GM12878 (cell line): ENCODE measurements at regions not wholly inside any gene's neighbourhood (a gene's known extent, or its start where the extent isn't known, plus 50 kb on each side); places are given as distances from the start of the nearest gene placed in this dataset.

ENCODE experiments used
- ATAC-seq: fragments of 200-7000 bp; cut with Tn5 transposase; 3 replicates; pipeline ENCODE4 v1.9.1; 2020; ENCODE audit warnings: mild to moderate bottlenecking, moderate library complexity
- BruUV-seq: library from RNA; stranded (reverse); fragments of 400-500 nt; replicated peaks from 2 replicates; lab custom pipeline; 2021; lab: Mats Ljungman, UMichigan
- CTCF ChIA-PET: fragments of 300-600 bp; sonication (Branson Sonifier 250); formaldehyde crosslinking; extraction: SDS; loops from one replicate; lab custom pipeline; 2021; ENCODE audit warnings: inconsistent platforms; lab: Yijun Ruan, JAX
- POLR2A ChIA-PET: fragments of 350-600 bp; formaldehyde crosslinking; extraction: SDS; loops from one replicate; lab custom pipeline; 2021; ENCODE audit warnings: inconsistent platforms; lab: Charles Lee
- RAD21 ChIA-PET: fragments of 300-600 bp; sonication (Branson Sonifier 250); formaldehyde crosslinking; loops from one replicate; lab custom pipeline; 2023; ENCODE audit warnings: antibody characterized with exemption; ENCODE audit not compliant: unreplicated experiment; lab: Charles Lee
- SMC1A ChIA-PET: fragments of 300-600 bp; sonication (Branson Sonifier 250); formaldehyde crosslinking; loops from one replicate; lab custom pipeline; 2023; ENCODE audit not compliant: unreplicated experiment, uncharacterized antibody; lab: Charles Lee
- DNase-seq: peaks from one replicate; pipeline ENCODE4 v3.0.0-alpha.2; 2011; ENCODE audit warnings: low read depth, low spot score
- FAIRE-seq: peaks from 3 replicates; lab custom pipeline; 2011; peaks lifted over from hg19 to GRCh38; lab: Jason Lieb, UNC
- H2AFZ ChIP-seq: 2 replicates; pipeline ENCODE4 v1.6.0; 2011; ENCODE audit warnings: low read depth, low read length, control low read depth; ENCODE audit not compliant: control insufficient read depth
- H3K27ac ChIP-seq: 2 replicates; pipeline ENCODE4 v1.5.1; 2011; ENCODE audit warnings: control low read depth; ENCODE audit not compliant: control insufficient read depth, insufficient read depth
- H3K27me3 ChIP-seq, 2 experiments: replicated peaks in 1 of 2; 2 replicates each; pipeline versions ENCODE4 v1.6.0 to v1.6.1; 2011; ENCODE audit warnings: low read length in 1 of 2; ENCODE audit not compliant: control insufficient read depth in 2 of 2, insufficient read depth in 2 of 2
- H3K36me3 ChIP-seq, 2 experiments: 2 replicates each; pipeline ENCODE4 v1.5.1; 2011; ENCODE audit warnings: low read length in 1 of 2; ENCODE audit not compliant: control insufficient read depth in 2 of 2, insufficient read depth in 2 of 2
- H3K4me1 ChIP-seq: 2 replicates; pipeline ENCODE4 v1.6.1; 2011; ENCODE audit warnings: mild to moderate bottlenecking, low read length, moderate library complexity, mixed read lengths; ENCODE audit not compliant: control insufficient read depth, insufficient read depth
- H3K4me2 ChIP-seq: 2 replicates; pipeline ENCODE4 v1.6.0; 2011; ENCODE audit warnings: control low read depth; ENCODE audit not compliant: control insufficient read depth, insufficient read depth
- H3K4me3 ChIP-seq: fragments of 200-600 bp; sonication (generic); 2 replicates; pipeline ENCODE4 v1.5.1; 2016
- H3K79me2 ChIP-seq: 2 replicates; pipeline ENCODE4 v1.6.0; 2011; ENCODE audit warnings: low read length; ENCODE audit not compliant: control insufficient read depth, insufficient read depth
- H3K9ac ChIP-seq: 2 replicates; pipeline ENCODE4 v1.8.0; 2011; ENCODE audit warnings: low read length, control low read depth, mixed read lengths; ENCODE audit not compliant: control insufficient read depth, insufficient read depth
- H3K9me3 ChIP-seq: replicated peaks from 3 replicates; pipeline ENCODE4 v1.5.1; 2011; ENCODE audit warnings: mild to moderate bottlenecking, low read length; ENCODE audit not compliant: control insufficient read depth, insufficient read depth
- H4K20me1 ChIP-seq: 2 replicates; pipeline ENCODE4 v1.6.0; 2011; ENCODE audit not compliant: control insufficient read depth, insufficient read depth
- ASH2L ChIP-seq: fragments of 300-600, 200-600 bp; sonication (generic); IDR thresholded peaks from 2 replicates; pipeline ENCODE4 v1.6.1; 2017; ENCODE audit warnings: low read depth, mild to moderate bottlenecking, borderline replicate concordance
- BCL3 ChIP-seq: IDR thresholded peaks from 2 replicates; pipeline ENCODE4 v1.6.1; 2011; ENCODE audit warnings: borderline replicate concordance, low read depth, mild to moderate bottlenecking, moderate library complexity, low read length; ENCODE audit not compliant: insufficient read depth, poor library complexity, severe bottlenecking
- BHLHE40 ChIP-seq, 2 experiments: fragments of 450-650 bp in 1 of 2; IDR thresholded peaks; 2 replicates each; pipeline ENCODE4 v1.6.1; 2011 to 2017; ENCODE audit warnings: low read depth in 2 of 2, borderline replicate concordance in 1 of 2, improper control_type of control experiment in 1 of 2, low read length in 1 of 2, mild to moderate bottlenecking in 1 of 2
- GATAD2B ChIP-seq: fragments of 450-650 bp; conservative IDR thresholded peaks from 2 replicates; pipeline ENCODE4 v1.6.1; 2017; ENCODE audit warnings: low read depth, mild to moderate bottlenecking, moderate library complexity
- HDAC6 ChIP-seq: fragments of 200-600 bp; sonication (generic); IDR thresholded peaks from one replicate; pipeline ENCODE4 v1.8.0; 2017; ENCODE audit warnings: antibody characterized with exemption; ENCODE audit not compliant: unreplicated experiment
- IRF5 ChIP-seq: fragments of 450-650 bp; IDR thresholded peaks from 2 replicates; pipeline ENCODE4 v1.6.1; 2017; ENCODE audit warnings: borderline replicate concordance
- NR2C1 ChIP-seq: fragments of 450-650 bp; IDR thresholded peaks from 2 replicates; pipeline ENCODE4 v1.6.1; 2017; ENCODE audit warnings: antibody characterized with exemption, mild to moderate bottlenecking, moderate library complexity
- NRF1 ChIP-seq: conservative IDR thresholded peaks from 2 replicates; pipeline ENCODE4 v1.6.1; 2011; ENCODE audit warnings: mild to moderate bottlenecking, low read depth, low read length, improper control_type of control experiment
- TBL1XR1 ChIP-seq: IDR thresholded peaks from 2 replicates; pipeline ENCODE4 v1.6.1; 2012; ENCODE audit warnings: low read depth, low read length, improper control_type of control experiment
- ZBED1 ChIP-seq: IDR thresholded peaks from 2 replicates; pipeline ENCODE4 v1.6.1; 2016; ENCODE audit warnings: borderline replicate concordance
- WGBS: methylation state at CpG from one replicate; pipeline ENCODE4 v1.1.6; 2016; ENCODE audit warnings: low lambda C conversion rate; ENCODE audit not compliant: insufficient replicate concordance, insufficient coverage; ENCODE audit errors: missing lambda C conversion rate; 5-methylcytosine and 5-hydroxymethylcytosine counted together
- in situ Hi-C: fragments of 300-500 bp; cut with MboI; formaldehyde crosslinking; loops from 9 replicates; pipeline ENCODE4 v1.14.3; 2018; ENCODE audit warnings: mixed read lengths
- intact Hi-C: fragments of 100-400 bp; cut with micrococcal nuclease; formaldehyde crosslinking; loops from one replicate; pipeline ENCODE4 v1.14.2; 2022; ENCODE audit not compliant: unreplicated experiment

GRCh38 chr3:157660847-157661246, 157.6 kb upstream of the VEPH1 start (continued):
- TF ChIP-seq BCL3 (no peak), ZBED1 (no peak)

GRCh38 chr3:157652366-157652765, 149.2 kb upstream of the VEPH1 start:
- H3K27me3 ChIP-seq: no peaks in the 10 kb centered on the region
- no peak overlapping the region for H3K27ac ChIP-seq
- no peak for ATAC-seq
- ChIA-PET POLR2A (no interaction called here), SMC1A (no interaction called here), CTCF (interaction anchor here (1.4 kb wide), 1 partner anchor 33 kb away, joined by 4 read pairs; no protein-coding TSS in a partner anchor), RAD21 (no interaction called here)
- no peak for TF ChIP-seq ASH2L
- no peak for TF ChIP-seq IRF5
- no peak for TF ChIP-seq TBL1XR1
- TF ChIP-seq GATAD2B: no peak
- TF ChIP-seq NR2C1: no peak
- TF ChIP-seq HDAC6: no peak
- no peak for TF ChIP-seq NRF1
- no peak for TF ChIP-seq BHLHE40 (IDR thresholded peaks at IDR 0.05; ENCODE audit: borderline replicate concordance in 1 of 2, low read depth in 2 of 2, low read length in 1 of 2)
- no peak for FAIRE-seq
- H2AFZ ChIP-seq: no peak overlapping the region
- in situ Hi-C loops (no loop called here), intact Hi-C loops (no loop called here)
- H3K4me3 ChIP-seq: no peak overlapping the region
- H3K4me1 ChIP-seq: no peaks in the 10 kb centered on the region
- H3K4me2 ChIP-seq: no peak overlapping the region
- no peak for DNase-seq
- no peaks in the 10 kb centered on the region for H3K79me2 ChIP-seq
- no peaks in the 10 kb centered on the region for H3K36me3 ChIP-seq
- no peaks in the 10 kb centered on the region for H4K20me1 ChIP-seq
- no peaks in the 10 kb centered on the region for H3K9me3 ChIP-seq
- no TSS peak for BruUV-seq
- no peak overlapping the region for H3K9ac ChIP-seq
- WGBS: 15% methylated on average over 2 of the region's 2 CpGs
